Keratinocyte (primary cell): ENCODE measurements at regions not wholly inside any gene's neighbourhood (a gene's known extent, or its start where the extent isn't known, plus 50 kb on each side); places are given as distances from the start of the nearest gene placed in this dataset.

Experiments used
- DNase-seq: peaks from one replicate; pipeline ENCODE4 v3.0.0-alpha.2; 2011; ENCODE audit warnings: low read depth, missing footprints, low spot score
- FAIRE-seq: peaks from 2 replicates; lab custom pipeline; 2011; peaks lifted over from hg19 to GRCh38; lab: Jason Lieb, UNC
- H2AFZ ChIP-seq: 2 replicates; pipeline ENCODE4 v1.6.0; 2012; ENCODE audit warnings: low read length, control low read depth, inconsistent platforms; ENCODE audit not compliant: control insufficient read depth
- H3K27ac ChIP-seq: 2 replicates; pipeline ENCODE4 v1.5.1; 2011; ENCODE audit warnings: low read length; ENCODE audit not compliant: control insufficient read depth, insufficient read depth
- H3K27me3 ChIP-seq: 3 replicates; pipeline ENCODE4 v1.6.0; 2011; ENCODE audit warnings: low read length; ENCODE audit not compliant: control insufficient read depth, insufficient read depth; ENCODE audit errors: extremely low read depth
- H3K36me3 ChIP-seq, 2 experiments: 2 replicates in 1 of 2; 3 replicates in 1 of 2; pipeline ENCODE4 v1.5.1; 2011; ENCODE audit warnings: low read length in 2 of 2, mild to moderate bottlenecking in 1 of 2; ENCODE audit not compliant: control insufficient read depth in 2 of 2, insufficient read depth in 2 of 2; ENCODE audit errors: extremely low read depth in 1 of 2
- H3K4me1 ChIP-seq: 3 replicates; pipeline ENCODE4 v1.5.1; 2011; ENCODE audit warnings: low read length; ENCODE audit not compliant: control insufficient read depth, insufficient read depth; ENCODE audit errors: extremely low read depth
- H3K4me2 ChIP-seq: 3 replicates; pipeline ENCODE4 v1.6.0; 2011; ENCODE audit warnings: low read depth, low read length; ENCODE audit not compliant: control insufficient read depth, insufficient read depth; ENCODE audit errors: extremely low read depth
- H3K4me3 ChIP-seq, 3 experiments: fragments of 200-600 bp in 1 of 3; sonication (generic) in 1 of 3; 2 replicates in 2 of 3; 3 replicates in 1 of 3; pipeline ENCODE4 v1.5.1; 2011 to 2016; ENCODE audit warnings: low read length in 3 of 3, mild to moderate bottlenecking in 3 of 3, control low read depth in 2 of 3, inconsistent platforms in 1 of 3, low read depth in 1 of 3, mixed read lengths in 1 of 3, mixed run types in 1 of 3, moderate library complexity in 1 of 3; ENCODE audit not compliant: control insufficient read depth in 2 of 3, insufficient read depth in 2 of 3; ENCODE audit errors: extremely low read depth in 1 of 3
- H3K79me2 ChIP-seq: 2 replicates; pipeline ENCODE4 v1.6.0; 2012; ENCODE audit warnings: low read length; ENCODE audit not compliant: control insufficient read depth, insufficient read depth
- H3K9ac ChIP-seq: 3 replicates; pipeline ENCODE4 v1.6.0; 2011; ENCODE audit warnings: low read length; ENCODE audit not compliant: control insufficient read depth, insufficient read depth; ENCODE audit errors: extremely low read depth
- H3K9me1 ChIP-seq: 3 replicates; pipeline ENCODE4 v1.6.0; 2011; ENCODE audit warnings: low read length; ENCODE audit not compliant: control insufficient read depth, insufficient read depth; ENCODE audit errors: extremely low read depth
- H3K9me3 ChIP-seq: 2 replicates; pipeline ENCODE4 v1.5.1; 2012; ENCODE audit warnings: low read depth, low read length; ENCODE audit not compliant: control insufficient read depth
- H4K20me1 ChIP-seq: 3 replicates; pipeline ENCODE4 v1.6.0; 2011; ENCODE audit warnings: low read length; ENCODE audit not compliant: control insufficient read depth, insufficient read depth; ENCODE audit errors: extremely low read depth
- CTCF ChIP-seq, 3 experiments: IDR thresholded peaks in 1 of 3; conservative IDR thresholded peaks in 1 of 3; optimal IDR thresholded peaks in 1 of 3; 2 replicates in 2 of 3; 3 replicates in 1 of 3; pipeline versions ENCODE3 to v1.5.1; 2011; ENCODE audit warnings: low read length in 3 of 3, mild to moderate bottlenecking in 3 of 3, moderate library complexity in 2 of 3, control low read depth in 1 of 3, inconsistent platforms in 1 of 3; ENCODE audit not compliant: insufficient read depth in 2 of 3; ENCODE audit errors: extremely low read depth in 1 of 3
- EZH2 ChIP-seq: IDR thresholded peaks from one replicate; pipeline ENCODE4 v1.6.1; 2012; ENCODE audit warnings: inconsistent platforms, mild to moderate bottlenecking, low read length, moderate library complexity
- dilution Hi-C: fragments of 300-500 bp; cut with MboI; formaldehyde crosslinking; loops from one replicate; pipeline ENCODE4 v1.7.0; 2020; ENCODE audit warnings: low sequenced_read_pairs; ENCODE audit not compliant: extremely low pct_ligation_motif_present

- DNase-seq (no peak), FAIRE-seq (no peak)
- no peak for TF ChIP-seq CTCF (optimal IDR thresholded peaks at IDR 0.05 in 1 of 3, IDR thresholded peaks at IDR 0.05 in 1 of 3, conservative IDR thresholded peaks at IDR 0.05 in 1 of 3; ENCODE audit: extremely low read depth in 1 of 3, insufficient read depth in 2 of 3, low read length in 3 of 3)
- TF ChIP-seq EZH2, result no peak
- no peaks in the 10 kb centered on the region for H3K36me3 ChIP-seq
- H3K9me3 ChIP-seq, result no peaks in the 10 kb centered on the region
- dilution Hi-C loops, result no loop called here
- no peak overlapping the region for H3K27ac ChIP-seq
- no peaks in the 10 kb centered on the region for H3K27me3 ChIP-seq
- no peaks in the 10 kb centered on the region for H3K79me2 ChIP-seq
- H4K20me1 ChIP-seq, result no peaks in the 10 kb centered on the region
- no peak overlapping the region for H3K9ac ChIP-seq
- no peaks in the 10 kb centered on the region for H3K9me1 ChIP-seq
- H3K4me1 ChIP-seq, result no peaks in the 10 kb centered on the region
- H3K4me2 ChIP-seq, result no peak overlapping the region
- H3K4me3 ChIP-seq, result no peak overlapping the region
- no peak overlapping the region for H2AFZ ChIP-seq
These were observed 475.5 kb downstream of the TBC1D22A start for GRCh38 chr22:47237890-47238480.

- H3K4me3 ChIP-seq, result no peak overlapping the region
- H3K4me1 ChIP-seq, result no peaks in the 10 kb centered on the region
- TF ChIP-seq CTCF (optimal IDR thresholded peaks at IDR 0.05 in 1 of 3, IDR thresholded peaks at IDR 0.05 in 1 of 3, conservative IDR thresholded peaks at IDR 0.05 in 1 of 3; ENCODE audit: extremely low read depth in 1 of 3, insufficient read depth in 2 of 3, low read length in 3 of 3), result no peak
- no peak for TF ChIP-seq EZH2
- FAIRE-seq (no peak), DNase-seq (no peak)
- no peaks in the 10 kb centered on the region for H3K79me2 ChIP-seq
- H3K27ac ChIP-seq, result no peak overlapping the region
- H3K9me1 ChIP-seq, result no peaks in the 10 kb centered on the region
- dilution Hi-C loops, result no loop called here
- no peaks in the 10 kb centered on the region for H3K9me3 ChIP-seq
- no peak overlapping the region for H2AFZ ChIP-seq
- H3K36me3 ChIP-seq, result no peaks in the 10 kb centered on the region
- H3K27me3 ChIP-seq, result no peaks in the 10 kb centered on the region
- no peak overlapping the region for H3K4me2 ChIP-seq
- H3K9ac ChIP-seq, result no peak overlapping the region
- no peaks in the 10 kb centered on the region for H4K20me1 ChIP-seq
These were observed 474.3 kb downstream of the TBC1D22A start for GRCh38 chr22:47236718-47237117.
